ENCODE measurements at regions not wholly inside any gene's neighbourhood (a gene's known extent, or its start where the extent isn't known, plus 50 kb on each side); places are given as distances from the start of the nearest gene placed in this dataset.
"Not testable (repeated sequence)": the region's sequence is repeated elsewhere in the genome, so short reads cannot be mapped to it uniquely, and the experiment has no call there.

DNA sequence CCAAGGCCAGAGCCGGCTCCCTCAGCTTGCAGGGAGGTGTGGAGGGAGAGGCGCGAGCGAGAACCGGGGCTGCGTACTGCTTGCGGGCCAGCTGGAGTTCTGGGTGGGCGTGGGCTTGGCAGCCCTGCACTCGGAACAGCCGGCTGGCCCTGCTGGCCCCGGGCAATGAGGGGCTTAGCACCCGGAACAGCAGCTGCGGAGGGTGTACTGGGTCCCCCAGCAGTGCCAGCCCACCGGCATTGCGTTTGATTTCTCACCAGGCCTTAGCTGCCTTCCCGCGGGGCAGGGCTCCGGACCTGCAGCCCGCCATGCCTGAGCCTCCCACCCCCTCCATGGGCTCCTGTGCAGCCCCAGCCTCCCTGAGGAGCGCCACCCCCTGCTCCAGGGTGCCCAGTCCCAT is 495.5 kb upstream of the PLXNA2 start:
- DNase-seq, result not testable (repeated sequence)

DNA sequence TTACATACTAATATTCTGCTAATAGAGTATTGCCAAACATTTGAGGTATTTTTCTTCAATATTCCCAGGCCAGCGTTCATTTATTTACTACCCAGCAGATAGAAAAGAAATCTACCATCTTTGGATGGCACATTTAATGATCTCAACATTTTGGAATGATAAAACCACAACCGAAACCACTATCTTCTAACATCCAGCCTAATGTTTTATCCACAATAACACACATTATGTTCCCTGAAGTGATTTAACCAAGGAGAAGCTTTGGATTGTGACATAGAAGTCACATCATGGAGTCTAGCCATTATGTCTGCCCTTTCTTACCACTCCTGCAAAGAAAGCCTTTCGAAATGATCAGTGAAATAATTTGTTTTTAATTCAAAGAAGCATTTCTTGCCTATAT is 497.1 kb upstream of the PLXNA2 start:
- DNase-seq, result no peak

DNA sequence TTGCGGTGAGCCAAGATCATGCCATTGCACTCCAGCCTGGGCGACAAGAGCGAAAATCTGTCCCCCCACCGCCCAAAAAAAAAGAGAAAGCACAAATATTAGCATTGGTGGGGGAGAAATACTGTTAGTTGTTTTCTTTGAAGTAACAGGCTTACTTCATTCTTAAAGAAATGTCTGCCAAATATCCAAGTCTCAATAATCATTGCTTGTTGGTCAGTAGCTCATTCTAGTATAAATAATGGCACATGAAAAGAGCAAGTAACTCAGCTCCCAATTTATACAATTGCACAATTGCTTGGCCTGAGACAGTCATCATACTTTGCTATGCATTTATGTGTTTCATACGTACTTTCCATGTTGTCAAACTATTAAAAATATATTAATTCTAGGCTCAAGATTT is 499.2 kb upstream of the PLXNA2 start:
- no peak for DNase-seq

DNA sequence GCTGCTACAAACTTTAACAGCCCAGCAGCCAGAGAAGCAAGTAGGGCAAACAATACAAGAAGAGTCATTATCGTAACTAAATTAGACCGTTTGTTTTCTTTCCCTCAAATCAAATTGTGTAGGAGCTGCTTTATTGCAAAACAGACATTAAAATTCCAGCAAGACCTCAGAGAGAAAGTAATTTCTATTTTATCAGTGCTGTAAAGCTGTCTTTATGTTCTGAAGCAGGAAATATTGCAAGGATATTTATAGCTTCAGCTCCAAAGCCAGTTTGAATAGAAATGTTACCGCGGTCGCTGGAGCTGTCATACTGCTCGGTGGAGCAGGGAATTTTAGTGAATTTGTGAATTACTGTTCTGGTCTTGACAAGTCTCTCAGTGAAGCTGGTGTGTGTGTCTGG is 503.8 kb upstream of the PLXNA2 start:
- no peak for DNase-seq

DNA sequence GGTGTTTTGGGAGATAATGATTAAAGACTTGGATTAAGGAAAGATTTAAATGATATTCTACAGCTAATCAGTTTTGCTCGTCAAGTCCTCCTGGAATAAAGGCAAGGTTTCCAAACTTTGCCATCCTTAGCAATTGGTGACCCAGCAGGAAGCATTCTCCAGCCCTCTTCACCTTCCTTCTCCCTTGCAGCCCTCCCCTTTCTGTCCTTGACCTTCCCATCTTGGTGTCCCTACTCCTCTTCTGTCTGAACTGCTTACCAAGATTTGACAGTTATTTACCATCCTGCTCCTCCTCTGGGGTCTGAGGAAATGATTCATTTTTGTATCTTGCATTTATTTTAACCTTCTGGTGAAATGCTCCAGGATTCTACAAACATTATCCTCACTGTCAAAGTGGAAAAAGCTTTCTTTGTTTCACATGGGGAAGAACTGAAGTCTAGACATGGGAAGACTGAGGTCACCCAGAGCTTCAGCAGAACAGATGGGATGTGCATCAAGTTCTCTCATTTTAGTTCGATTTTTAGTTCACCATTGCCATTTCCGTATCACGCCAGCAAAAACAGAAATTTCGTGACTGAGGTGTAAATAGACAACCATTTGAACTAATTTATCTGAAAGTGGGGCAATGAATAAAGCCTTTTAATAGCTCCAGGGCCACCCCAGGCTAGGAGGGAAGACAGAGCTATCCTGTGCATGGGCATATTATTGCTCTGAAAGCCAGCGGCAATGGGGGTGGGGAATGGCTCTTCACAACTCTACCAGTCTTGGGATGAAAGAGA is 504.4 kb upstream of the PLXNA2 start:
- no peak for DNase-seq

DNA sequence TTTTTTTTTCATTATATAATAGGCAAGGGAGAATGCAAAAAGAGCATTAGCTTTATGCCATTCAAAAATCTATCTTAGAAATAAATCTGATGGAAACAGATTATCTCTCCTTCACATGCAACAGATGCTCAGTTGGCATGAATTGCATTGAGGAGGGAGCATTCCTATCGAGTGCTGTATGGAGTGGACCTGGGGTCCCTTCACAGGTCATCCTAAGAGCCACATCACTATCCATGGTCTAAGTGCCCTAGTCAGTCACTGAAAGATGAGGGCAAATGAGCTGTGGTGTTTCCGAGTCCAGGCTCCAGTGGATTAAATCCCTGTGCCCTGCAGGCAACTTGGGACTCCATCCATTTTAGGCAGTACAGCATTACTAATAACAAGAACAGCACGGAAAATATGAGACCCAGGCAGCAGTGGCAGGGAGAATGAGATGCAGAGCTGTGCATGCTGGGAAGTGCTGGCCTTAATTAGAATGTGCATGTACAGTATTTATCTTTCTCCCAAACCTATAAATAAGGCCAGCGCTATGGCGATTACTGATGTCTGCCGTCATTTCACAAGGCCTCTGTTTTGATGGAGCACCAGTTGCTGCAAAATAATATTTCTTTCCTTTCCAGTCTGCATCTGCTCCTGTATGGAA is 512.3 kb upstream of the PLXNA2 start:
- DNase-seq, result no peak

DNA sequence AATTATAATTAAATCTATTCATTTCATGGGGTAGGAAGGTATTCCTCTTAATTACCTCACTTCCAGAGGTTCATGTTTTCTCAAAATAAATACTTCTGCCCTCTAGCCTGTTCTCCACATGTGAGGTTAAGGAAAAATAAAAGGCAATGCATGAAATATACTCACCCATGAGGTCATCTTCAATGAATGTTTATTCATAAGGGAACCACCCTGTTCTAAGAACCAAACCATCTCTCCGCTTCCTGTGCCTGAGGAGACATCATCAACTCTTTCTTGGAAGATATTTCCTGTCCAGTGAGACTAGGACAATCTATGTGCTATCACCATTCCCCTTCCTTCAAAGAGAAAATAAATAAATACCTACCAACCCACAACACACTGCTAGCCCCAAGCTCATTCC is 513.7 kb upstream of the PLXNA2 start:
- DNase-seq, result no peak

DNA sequence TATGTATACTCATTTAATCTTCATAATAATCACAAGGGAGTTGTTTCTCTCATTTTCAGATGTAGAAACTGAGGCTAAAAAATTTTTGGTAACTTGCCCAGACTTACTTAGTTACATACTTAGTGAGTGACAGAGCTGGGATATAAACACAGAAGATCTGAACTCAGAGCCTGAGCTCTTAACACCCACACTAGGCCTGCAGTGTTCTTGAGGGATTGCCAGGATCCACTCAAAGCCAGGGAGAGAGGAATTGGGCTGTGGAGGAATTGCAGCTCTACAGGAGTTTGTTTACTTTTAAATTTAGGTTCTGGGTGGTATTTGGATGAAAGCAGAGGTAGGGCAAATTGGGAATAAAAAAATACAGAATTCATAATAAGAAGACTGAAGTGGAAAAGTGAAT is 515.1 kb upstream of the PLXNA2 start:
- no peak for DNase-seq

DNA sequence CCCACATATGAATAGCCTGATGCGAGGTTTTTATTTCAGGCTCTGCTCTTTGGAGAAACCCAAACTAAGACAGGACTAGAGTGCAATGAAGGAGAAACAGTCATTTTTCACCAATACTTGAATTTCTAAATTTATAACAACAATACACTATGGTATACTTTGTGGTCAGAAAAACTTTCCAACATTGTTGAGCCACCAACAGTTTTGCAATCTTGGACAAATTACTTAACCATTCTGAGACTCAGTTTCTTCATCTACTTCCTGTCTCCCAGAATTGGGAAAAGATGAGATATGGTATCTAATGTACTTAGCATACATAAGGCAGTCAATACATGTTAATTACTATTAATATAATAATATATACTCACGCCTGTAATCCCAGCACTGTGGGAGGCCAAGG is 519.8 kb upstream of the PLXNA2 start:
- DNase-seq, result no peak

DNA sequence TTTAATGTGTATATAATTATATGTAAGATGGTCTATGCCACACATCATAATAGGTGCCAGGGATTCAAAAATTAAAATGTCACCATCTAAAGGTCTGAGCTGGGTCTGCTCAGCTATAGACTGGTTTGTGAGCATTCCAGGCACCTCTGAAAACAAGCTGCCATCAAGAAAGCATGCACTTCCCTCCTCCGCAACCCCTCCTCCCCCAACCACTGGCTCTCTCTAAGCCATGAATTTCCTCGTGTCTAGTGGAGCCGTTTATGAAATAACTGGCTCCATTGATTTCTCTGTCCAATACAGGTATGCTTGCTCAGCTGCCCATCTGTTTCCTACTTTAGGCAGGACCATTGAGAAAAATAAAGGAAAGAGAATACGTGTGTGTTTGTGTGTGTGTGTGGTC is 522.6 kb upstream of the PLXNA2 start:
- no peak for DNase-seq

DNA sequence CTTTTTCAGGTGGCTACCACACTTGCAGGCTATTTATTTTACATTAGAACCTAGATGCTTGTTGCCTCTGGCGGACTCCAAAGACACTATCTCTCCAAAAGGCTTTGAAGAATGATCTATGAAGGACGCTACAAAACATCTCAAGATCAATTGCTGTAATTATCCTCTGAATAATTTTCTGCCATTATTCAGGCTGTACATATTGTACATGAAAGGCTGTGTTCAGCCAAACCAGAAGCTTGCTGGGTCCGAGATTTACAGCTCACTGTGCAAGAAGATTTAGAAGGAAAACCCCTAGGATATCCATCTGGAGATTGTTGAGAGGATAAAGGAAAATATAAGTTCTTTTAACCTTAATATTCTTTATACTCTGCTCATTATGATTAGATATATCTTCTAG is 523.6 kb upstream of the PLXNA2 start:
- no peak for DNase-seq

DNA sequence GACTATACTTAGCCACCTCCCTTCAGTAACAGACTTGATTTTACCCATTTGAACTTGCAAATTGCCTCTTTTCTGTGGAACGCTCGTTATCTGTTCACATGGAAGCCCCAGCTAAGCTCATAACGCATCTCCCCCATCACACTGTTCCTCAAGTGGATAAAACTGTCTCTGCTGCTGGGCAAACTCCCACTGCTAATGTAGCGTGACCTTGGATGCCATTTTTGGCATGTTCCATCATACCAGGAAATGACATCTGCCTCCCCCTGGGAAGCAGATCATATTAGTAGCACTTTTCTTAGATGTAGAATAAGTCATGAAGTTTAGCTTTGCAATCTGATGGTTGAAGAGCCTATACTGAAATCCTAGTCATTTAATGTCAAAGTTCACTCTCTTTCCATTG is 528.7 kb upstream of the PLXNA2 start:
- no peak for DNase-seq

DNA sequence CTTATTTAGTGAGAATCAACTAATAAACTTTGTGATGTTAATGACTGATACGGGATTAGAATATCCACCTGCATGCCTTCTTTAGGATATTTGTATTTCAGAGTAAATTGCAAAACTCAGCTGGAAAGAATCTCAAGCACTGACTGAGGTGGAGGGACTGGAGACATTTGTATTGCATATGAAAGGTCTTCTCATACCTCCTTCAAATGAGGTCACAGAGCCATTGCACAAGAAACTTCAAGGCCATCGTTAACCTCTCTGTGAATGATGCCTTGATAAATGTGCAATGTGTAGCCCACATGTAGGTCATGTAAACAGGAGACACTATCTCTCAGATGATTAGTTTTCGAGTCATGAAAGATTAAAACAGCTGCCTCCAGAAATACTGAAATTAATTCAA is 531.7 kb upstream of the PLXNA2 start:
- DNase-seq, result no peak

DNA sequence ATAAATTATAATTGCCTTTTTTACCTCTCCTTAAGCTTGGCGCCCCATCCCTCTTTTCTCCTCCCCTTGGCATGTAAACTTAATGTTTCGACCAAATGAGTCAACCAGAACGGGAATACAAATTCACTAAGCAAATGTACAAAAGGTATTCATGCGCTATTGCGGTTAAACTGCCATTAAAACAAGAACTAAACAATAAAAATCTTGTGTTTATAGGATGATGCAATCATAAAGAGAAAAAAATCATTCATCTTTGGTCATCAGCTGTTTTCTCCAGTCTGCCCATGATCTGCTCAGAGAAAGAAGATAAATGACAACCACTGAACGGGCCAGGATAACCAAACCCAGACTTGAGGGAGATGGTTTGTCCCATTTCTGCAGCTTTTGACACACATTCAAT is 534.2 kb upstream of the PLXNA2 start:
- DNase-seq, result no peak

DNA sequence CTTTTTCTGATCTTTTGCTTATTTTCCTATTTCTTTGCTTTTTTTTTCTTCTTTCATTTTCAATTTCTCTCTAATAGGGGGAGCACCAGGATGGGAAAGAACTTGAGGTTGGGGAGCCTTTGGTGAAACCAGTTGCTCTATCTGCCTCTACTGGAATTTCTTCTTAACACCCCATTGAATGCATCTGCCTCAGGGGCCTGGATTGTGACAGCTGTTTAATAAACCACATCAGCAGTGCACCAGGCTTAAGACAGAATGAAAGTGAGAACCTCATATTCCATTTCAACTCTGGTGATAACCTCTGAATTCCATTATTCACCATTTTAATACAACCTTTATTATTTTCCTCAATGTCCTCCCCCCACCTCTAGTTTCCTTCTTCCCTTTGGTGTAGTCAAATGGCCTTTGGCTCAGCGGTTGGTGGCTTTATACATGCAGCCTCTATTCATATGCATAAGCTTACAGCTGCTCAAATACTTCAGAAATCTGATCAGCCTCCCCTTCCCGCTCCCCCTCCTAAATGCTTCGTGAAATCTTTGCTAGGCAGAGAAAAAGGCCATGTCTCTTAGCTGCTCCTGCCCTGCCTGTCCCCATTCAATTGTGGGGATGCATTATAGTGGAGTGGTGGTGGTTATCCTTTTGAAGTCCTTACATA is 537.3 kb upstream of the PLXNA2 start:
- no peak for DNase-seq

DNA sequence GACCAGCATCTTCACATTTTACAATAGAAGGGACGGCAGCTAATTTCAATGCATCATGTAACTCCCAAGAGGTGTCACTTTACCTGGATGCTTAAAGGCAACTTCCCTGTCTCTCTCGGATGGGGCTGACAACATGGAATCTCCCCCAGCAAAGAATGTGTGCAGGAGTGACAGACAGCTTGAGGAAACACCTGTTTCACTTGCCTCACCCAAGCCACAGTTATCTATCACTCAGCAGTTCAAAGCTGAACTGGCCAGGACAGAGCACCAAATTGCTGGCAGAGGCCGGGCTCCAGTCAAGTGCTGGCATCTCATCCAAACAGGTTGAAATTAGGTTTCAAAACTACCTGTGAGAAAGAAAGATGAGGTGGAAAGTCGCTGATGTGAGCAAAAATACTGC is 538.0 kb upstream of the PLXNA2 start:
- DNase-seq, result no peak

DNA sequence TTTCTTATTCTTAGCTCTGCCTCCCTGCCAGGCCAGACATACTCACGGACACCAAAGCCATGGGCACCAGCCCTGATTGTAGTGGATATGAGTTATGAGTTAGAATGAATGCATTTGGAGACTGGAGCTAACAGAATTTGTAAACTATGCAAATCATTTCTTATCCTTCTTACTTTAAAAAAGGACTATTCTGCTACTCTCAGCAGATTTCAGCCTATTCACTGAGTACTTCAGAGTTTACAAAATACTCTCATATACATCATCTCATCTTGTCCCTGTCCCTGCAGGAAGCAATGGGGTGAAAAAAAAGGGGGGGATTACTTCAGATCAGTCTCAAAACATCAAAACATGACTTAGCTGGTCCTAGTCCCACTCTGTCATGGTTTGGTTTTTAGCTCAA is 541.4 kb upstream of the PLXNA2 start:
- DNase-seq, result no peak

DNA sequence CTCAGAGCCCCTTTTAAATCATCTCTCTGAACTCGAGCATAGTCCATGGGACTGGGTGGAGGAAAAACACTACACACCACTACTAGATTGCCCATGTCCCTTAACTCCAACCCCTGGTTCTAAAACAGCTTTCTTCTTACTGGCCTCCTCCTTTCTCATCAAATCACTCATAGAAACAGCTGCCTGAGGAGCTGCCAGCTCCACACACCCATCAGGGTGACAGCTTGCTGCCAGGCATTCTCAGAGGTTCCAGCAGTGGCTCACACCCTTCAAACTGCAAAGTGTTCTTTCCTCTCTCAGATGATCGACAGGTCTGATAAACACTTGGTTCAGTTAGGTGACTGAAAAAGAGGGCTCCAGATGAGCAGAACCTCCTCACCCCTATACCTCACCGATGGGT is 543.0 kb upstream of the PLXNA2 start:
- no peak for DNase-seq

DNA sequence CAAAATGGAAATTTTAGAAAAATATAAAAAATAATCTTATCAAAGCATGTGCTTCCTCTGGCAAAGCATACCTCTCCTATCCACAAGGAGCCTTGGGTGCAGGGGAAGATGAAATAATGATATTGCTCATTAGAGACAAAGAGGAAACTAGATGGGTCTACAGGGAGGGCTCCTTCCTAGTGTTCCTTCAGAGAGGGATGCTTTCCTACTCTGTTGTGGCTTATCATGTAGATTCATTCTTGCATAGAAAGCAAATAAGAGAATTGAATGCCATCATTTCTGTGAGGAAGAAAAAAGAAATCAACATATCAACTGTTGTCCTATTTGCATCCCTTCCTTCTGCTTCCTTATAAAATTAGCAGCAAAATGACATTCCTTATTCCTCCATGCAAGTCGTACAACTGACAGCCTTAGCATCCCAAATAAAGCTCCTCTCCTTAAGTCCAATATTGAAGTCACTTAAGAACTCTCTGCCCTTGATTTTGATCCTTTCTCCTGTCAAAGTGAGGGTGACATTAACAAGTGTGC is 543.9 kb upstream of the PLXNA2 start:
- no peak for DNase-seq

DNA sequence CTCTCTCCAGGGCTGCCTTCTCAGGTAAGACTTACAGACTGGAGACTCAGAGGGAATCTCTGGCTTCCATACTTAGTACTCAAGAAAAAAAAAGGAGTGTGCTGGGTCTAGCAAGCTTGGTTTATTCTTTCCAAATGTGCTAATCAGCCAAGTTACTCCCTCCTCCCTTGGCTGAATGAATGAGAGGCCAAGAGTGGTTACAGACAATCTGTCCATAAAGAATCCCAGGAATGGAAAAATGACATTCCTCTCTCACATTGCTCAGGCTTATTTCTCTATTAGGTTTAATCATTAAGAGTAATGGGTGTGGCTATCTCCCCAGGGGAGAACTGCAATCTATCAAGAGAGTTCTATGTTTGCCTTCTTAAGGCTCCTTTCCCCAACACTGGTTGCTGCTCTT is 547.3 kb upstream of the PLXNA2 start:
- DNase-seq, result no peak

DNA sequence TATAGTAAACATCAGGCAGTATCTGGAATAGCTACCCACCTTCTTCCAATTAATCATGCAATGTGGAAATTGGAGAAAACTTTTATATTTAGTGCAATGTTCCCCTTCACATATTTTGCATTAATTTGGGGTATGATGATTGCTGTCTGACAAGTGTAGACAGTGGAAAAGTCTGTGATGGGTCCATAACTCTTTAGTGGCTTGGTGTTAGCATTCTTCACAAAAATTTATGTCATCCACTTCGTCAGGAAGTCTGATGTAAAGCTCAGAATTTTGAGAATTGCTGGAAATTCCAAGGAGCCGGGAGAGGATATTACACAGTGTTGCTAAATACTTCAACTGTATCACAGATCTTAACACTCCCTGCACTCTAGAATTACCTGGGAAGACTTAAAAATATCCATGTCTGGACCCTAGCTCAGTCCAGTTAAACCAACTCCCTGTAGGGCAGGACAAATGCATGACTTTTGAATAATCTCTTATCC is 549.7 kb upstream of the PLXNA2 start:
- DNase-seq, result no peak

DNA sequence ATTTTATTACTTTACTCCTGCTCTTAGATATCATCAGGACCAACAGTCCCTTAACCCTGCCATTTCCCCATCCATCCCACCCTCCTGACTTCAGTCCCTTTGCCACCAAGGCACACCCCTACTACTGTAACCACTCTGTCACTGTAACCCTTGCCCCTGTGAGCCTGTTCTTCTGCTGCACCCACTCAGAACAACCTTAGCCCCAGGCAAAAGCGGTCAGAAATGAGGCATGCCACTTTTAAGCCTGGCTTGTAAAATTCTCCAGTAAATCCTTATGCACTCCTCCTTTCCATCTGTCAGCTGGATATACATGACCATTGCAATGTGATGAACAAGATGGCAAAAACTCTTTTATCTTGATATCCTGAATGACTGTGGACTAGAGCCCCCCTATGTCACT is 555.0 kb upstream of the PLXNA2 start:
- no peak for DNase-seq

DNA sequence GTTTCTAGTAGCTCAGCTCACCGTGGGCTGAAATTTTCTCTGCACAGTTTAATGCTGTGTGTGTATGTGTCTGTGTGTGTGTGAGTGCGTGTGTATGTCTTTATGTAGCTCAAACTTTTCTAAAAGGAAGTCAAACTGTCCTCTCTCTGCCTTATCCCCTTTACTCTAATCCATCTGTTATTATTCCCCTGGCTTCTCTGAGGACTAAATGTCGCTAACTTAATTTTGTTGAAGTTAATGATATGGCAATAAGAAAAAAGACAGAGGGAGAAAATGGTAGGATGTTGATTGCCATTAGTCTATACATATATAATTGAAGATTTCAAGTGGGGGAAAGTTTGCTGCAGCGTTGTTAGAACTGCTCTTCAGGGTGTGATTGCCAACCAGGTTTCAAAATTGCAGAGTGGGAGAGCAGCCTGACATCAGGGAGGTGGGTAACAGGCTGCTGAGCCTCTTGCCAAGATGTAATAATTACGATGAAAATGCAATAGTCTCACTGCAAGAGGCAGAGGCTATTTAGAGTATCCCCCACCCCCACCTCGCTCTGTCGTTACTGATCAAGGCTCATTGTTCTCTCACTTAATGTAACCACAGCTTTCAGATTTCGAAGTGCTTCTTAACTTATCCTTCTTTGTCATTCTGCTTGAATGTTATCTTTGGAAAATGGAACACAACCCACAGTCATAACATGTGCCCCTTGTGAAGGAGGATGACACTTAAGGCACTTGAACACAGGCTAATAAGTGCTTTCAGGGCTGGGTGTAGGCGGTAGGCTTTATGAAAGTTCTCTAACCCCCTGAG is 559.0 kb upstream of the PLXNA2 start:
- DNase-seq, result no peak

Measured in NCI-H1694 treated with DMSO at 0.1 percent for 48 hours (cell line).